Vagina (tissue), 2 donors: ENCODE measurements at regions not wholly inside any gene's neighbourhood (a gene's known extent, or its start where the extent isn't known, plus 50 kb on each side); places are given as distances from the start of the nearest gene placed in this dataset.

ENCODE experiments used
- POLR2A ChIP-seq, 2 donors: fragments of 450-650 bp; IDR thresholded peaks; one replicate each; pipeline ENCODE4 v1.6.1; 2017; ENCODE audit warnings: antibody characterized with exemption in 2 of 2, mild to moderate bottlenecking in 2 of 2, moderate library complexity in 2 of 2
- TF ChIP-seq, protein P1 (sequence below), 3 experiments: fragments of 450-650 bp in 2 of 3; fragments of 200-600 bp in 1 of 3; sonication (generic) in 1 of 3; IDR thresholded peaks; one replicate each; pipeline ENCODE4 v1.5.1; 2017 to 2019; ENCODE audit warnings: antibody characterized with exemption in 3 of 3, mild to moderate bottlenecking in 2 of 3, moderate library complexity in 2 of 3

DNA sequence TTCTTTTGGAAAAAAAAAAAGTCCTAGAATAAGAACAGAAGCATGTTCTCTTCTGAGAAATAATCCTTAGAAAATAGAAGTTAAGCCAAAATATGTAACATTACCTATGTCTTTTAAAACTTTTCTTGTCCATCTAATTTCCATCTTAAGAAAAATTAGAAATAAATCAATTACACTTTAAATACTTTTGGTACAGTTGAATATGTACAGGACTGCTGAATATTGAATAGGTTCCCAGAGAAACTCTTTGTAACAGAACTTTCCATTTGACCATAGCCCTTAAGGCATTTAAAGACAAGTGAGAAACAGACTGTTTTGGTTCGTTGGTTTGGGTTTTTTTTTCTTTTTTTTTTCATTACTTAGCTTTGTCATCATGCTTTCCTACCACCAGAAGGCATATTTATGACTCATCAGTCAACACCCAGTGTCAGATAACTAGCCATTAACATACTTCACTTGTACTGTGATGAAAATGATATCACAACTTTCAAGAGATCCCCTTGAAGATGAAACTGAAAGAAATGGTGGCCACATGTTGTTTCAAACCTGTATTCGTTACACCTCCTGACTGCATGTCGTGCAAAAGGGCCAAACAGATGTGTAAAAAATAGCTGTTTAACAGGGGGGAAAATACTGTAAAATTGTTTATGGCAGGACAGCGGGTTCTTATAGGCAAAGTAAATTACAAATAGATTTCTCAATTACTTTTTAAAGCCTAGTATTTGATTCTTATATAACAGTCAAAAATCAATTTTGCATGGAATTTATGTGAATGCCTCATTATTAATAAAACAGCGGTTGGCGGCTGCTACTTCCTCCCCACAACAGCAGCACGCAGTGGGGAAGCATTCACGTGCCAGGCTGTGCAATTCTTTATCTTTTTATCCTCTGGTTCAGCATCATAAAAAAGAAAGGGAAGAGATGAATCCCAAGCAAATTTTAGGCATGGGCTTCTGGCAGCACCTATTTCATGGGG is 280.7 kb upstream of the HNRNPA3 start:
- TF ChIP-seq, protein P1, sequence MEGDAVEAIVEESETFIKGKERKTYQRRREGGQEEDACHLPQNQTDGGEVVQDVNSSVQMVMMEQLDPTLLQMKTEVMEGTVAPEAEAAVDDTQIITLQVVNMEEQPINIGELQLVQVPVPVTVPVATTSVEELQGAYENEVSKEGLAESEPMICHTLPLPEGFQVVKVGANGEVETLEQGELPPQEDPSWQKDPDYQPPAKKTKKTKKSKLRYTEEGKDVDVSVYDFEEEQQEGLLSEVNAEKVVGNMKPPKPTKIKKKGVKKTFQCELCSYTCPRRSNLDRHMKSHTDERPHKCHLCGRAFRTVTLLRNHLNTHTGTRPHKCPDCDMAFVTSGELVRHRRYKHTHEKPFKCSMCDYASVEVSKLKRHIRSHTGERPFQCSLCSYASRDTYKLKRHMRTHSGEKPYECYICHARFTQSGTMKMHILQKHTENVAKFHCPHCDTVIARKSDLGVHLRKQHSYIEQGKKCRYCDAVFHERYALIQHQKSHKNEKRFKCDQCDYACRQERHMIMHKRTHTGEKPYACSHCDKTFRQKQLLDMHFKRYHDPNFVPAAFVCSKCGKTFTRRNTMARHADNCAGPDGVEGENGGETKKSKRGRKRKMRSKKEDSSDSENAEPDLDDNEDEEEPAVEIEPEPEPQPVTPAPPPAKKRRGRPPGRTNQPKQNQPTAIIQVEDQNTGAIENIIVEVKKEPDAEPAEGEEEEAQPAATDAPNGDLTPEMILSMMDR (IDR thresholded peaks at IDR 0.05), result no peak
- TF ChIP-seq POLR2A (IDR thresholded peaks at IDR 0.05), result no peak
